G401.6 (cell line): ENCODE measurements at regions not wholly inside any gene's neighbourhood (a gene's known extent, or its start where the extent isn't known, plus 50 kb on each side); places are given as distances from the start of the nearest gene placed in this dataset.
"Not testable (repeated sequence)": the region's sequence is repeated elsewhere in the genome, so short reads cannot be mapped to it uniquely, and the experiment has no call there.

Experiments
- FAIRE-seq: peaks from 2 replicates; lab custom pipeline; 2012; peaks lifted over from hg19 to GRCh38; lab: Jason Lieb, UNC

- FAIRE-seq: no peak
These were observed 232.8 kb upstream of the ATP5MC3 start for GRCh38 chr2:175414191-175414881.

GRCh38 chr2:175410941-175411340 lies 229.4 kb upstream of the ATP5MC3 start:
- not testable (repeated sequence) for FAIRE-seq

GRCh38 chr2:175404839-175405238 lies 223.3 kb upstream of the ATP5MC3 start:
- FAIRE-seq: no peak

GRCh38 chr2:175403599-175404221 lies 222.2 kb upstream of the ATP5MC3 start:
- FAIRE-seq: no peak

- FAIRE-seq: no peak
These were observed 221.1 kb upstream of the ATP5MC3 start for GRCh38 chr2:175402571-175402970.

GRCh38 chr2:175401956-175402469 lies 220.5 kb upstream of the ATP5MC3 start:
- FAIRE-seq: no peak

GRCh38 chr2:175400975-175401374 lies 219.5 kb upstream of the ATP5MC3 start:
- FAIRE-seq: no peak

GRCh38 chr2:175399326-175399725 lies 217.8 kb upstream of the ATP5MC3 start:
- FAIRE-seq: no peak

GRCh38 chr2:175398848-175399247 lies 217.3 kb upstream of the ATP5MC3 start:
- no peak for FAIRE-seq

- no peak for FAIRE-seq
These were observed 215.2 kb upstream of the ATP5MC3 start for GRCh38 chr2:175396696-175397095.

GRCh38 chr2:175393851-175394250 lies 212.3 kb upstream of the ATP5MC3 start:
- FAIRE-seq: no peak

- FAIRE-seq: no peak
These were observed 201.8 kb upstream of the ATP5MC3 start for GRCh38 chr2:175383286-175383685.

- no peak for FAIRE-seq
These were observed 192.2 kb upstream of the ATP5MC3 start for GRCh38 chr2:175373729-175374128.

- FAIRE-seq: no peak
These were observed 191.5 kb upstream of the ATP5MC3 start for GRCh38 chr2:175372704-175373701.

GRCh38 chr2:175371378-175371777 lies 189.9 kb upstream of the ATP5MC3 start:
- no peak for FAIRE-seq

- FAIRE-seq: peak; percentile 71
These were observed 185.3 kb upstream of the ATP5MC3 start for GRCh38 chr2:175366815-175367214.

GRCh38 chr2:175363699-175364098 lies 182.2 kb upstream of the ATP5MC3 start:
- no peak for FAIRE-seq

- no peak for FAIRE-seq
These were observed 180.8 kb upstream of the ATP5MC3 start for GRCh38 chr2:175362331-175362730.

GRCh38 chr2:175359710-175360109 lies 178.2 kb upstream of the ATP5MC3 start:
- no peak for FAIRE-seq

- no peak for FAIRE-seq
These were observed 175.4 kb upstream of the ATP5MC3 start for GRCh38 chr2:175356901-175357300.

GRCh38 chr2:175355246-175355645 lies 173.7 kb upstream of the ATP5MC3 start:
- no peak for FAIRE-seq

GRCh38 chr2:175353275-175353674 lies 171.8 kb upstream of the ATP5MC3 start:
- FAIRE-seq: no peak

- no peak for FAIRE-seq
These were observed 170.0 kb upstream of the ATP5MC3 start for GRCh38 chr2:175351512-175351911.
